RWPE2 (cell line): ENCODE measurements at regions not wholly inside any gene's neighbourhood (a gene's known extent, or its start where the extent isn't known, plus 50 kb on each side); places are given as distances from the start of the nearest gene placed in this dataset.

Experiments used
- ATAC-seq: fragments of 200-7000 bp; cut with Tn5 transposase; 3 replicates; pipeline ENCODE4 v1.9.1; 2021; ENCODE audit warnings: low read depth
- DNase-seq: peaks from one replicate; pipeline ENCODE4 v3.0.0-alpha.2; 2020; ENCODE audit warnings: low spot score
- H3K27ac ChIP-seq: fragments of 450-650 bp; 2 replicates; pipeline ENCODE4 v1.5.1; 2017; ENCODE audit warnings: mild to moderate bottlenecking; ENCODE audit not compliant: poor library complexity, severe bottlenecking
- H3K27me3 ChIP-seq: fragments of 250-450 bp; sonication (Bioruptor Pico); 2 replicates; pipeline ENCODE4 v1.5.1; 2021; ENCODE audit warnings: mild to moderate bottlenecking, moderate library complexity; ENCODE audit not compliant: insufficient read depth, poor library complexity, severe bottlenecking
- H3K36me3 ChIP-seq: fragments of 250-450 bp; sonication (Bioruptor Pico); 2 replicates; pipeline ENCODE4 v1.5.1; 2020; ENCODE audit warnings: low read depth, mild to moderate bottlenecking, moderate library complexity
- H3K4me1 ChIP-seq: fragments of 250-450 bp; sonication (Bioruptor Pico); 2 replicates; pipeline ENCODE4 v1.5.1; 2021; ENCODE audit warnings: mild to moderate bottlenecking, moderate library complexity; ENCODE audit not compliant: insufficient read depth, poor library complexity, severe bottlenecking
- H3K4me3 ChIP-seq: fragments of 250-450 bp; sonication (Bioruptor Pico); 2 replicates; pipeline ENCODE4 v1.5.1; 2021; ENCODE audit warnings: mild to moderate bottlenecking, moderate library complexity; ENCODE audit not compliant: severe bottlenecking
- H3K9me3 ChIP-seq: fragments of 250-450 bp; sonication (Bioruptor Pico); 2 replicates; pipeline ENCODE4 v1.5.1; 2021; ENCODE audit warnings: mild to moderate bottlenecking, moderate library complexity; ENCODE audit not compliant: severe bottlenecking
- CTCF ChIP-seq: fragments of 450-650 bp; IDR thresholded peaks from one replicate; pipeline ENCODE4 v1.5.1; 2017; ENCODE audit warnings: mild to moderate bottlenecking, moderate library complexity; ENCODE audit not compliant: poor library complexity, severe bottlenecking

- Histone ChIP-seq H3K27me3 (no peaks in the 10 kb centered on the region), H3K27ac (no peak overlapping the region), H3K9me3 (no peaks in the 10 kb centered on the region), H3K4me3 (no peak overlapping the region), H3K4me1 (no peaks in the 10 kb centered on the region), H3K36me3 (no peaks in the 10 kb centered on the region)
- DNase-seq (no peak), ATAC-seq (0 out of 3 replicates have a peak, but pooled peaks have one; percentile 40)
- no peak for TF ChIP-seq CTCF
Measured at GRCh38 chr15:53328341-53328740, 431.1 kb downstream of the WDR72 start.

- Histone ChIP-seq H3K36me3 (no peaks in the 10 kb centered on the region), H3K4me3 (no peak overlapping the region), H3K27me3 (no peaks in the 10 kb centered on the region), H3K9me3 (no peaks in the 10 kb centered on the region), H3K27ac (no peak overlapping the region), H3K4me1 (no peaks in the 10 kb centered on the region)
- DNase-seq (no peak), ATAC-seq (no peak)
- no peak for TF ChIP-seq CTCF
Measured at GRCh38 chr15:53324061-53324460, 435.4 kb downstream of the WDR72 start.

- no peak for DNase-seq
- Histone ChIP-seq H3K4me3 (no peak overlapping the region), H3K27ac (no peak overlapping the region), H3K9me3 (no peaks in the 10 kb centered on the region), H3K27me3 (no peaks in the 10 kb centered on the region), H3K36me3 (no peaks in the 10 kb centered on the region), H3K4me1 (no peaks in the 10 kb centered on the region)
- no peak for TF ChIP-seq CTCF
- ATAC-seq = peak; percentile 76
Measured at GRCh38 chr15:53323191-53323590, 436.3 kb downstream of the WDR72 start.

GRCh38 chr15:53320816-53321215 lies 438.6 kb downstream of the WDR72 start:
- ATAC-seq (no peak), DNase-seq (no peak)
- no peak for TF ChIP-seq CTCF
- no peaks in the 10 kb centered on the region for H3K36me3 ChIP-seq
- H3K27me3 ChIP-seq = no peaks in the 10 kb centered on the region
- no peak overlapping the region for H3K27ac ChIP-seq
- no peaks in the 10 kb centered on the region for H3K9me3 ChIP-seq
- H3K4me1 ChIP-seq = no peaks in the 10 kb centered on the region
- no peak overlapping the region for H3K4me3 ChIP-seq

GRCh38 chr15:53312707-53313106 lies 446.8 kb downstream of the WDR72 start:
- TF ChIP-seq CTCF = no peak
- Histone ChIP-seq H3K4me1 (no peaks in the 10 kb centered on the region), H3K4me3 (no peak overlapping the region), H3K27ac (no peak overlapping the region), H3K36me3 (no peaks in the 10 kb centered on the region), H3K9me3 (no peaks in the 10 kb centered on the region), H3K27me3 (no peaks in the 10 kb centered on the region)
- no peak for DNase-seq
- ATAC-seq = no peak
